NK-92 treated with Interleukin-12 subunit alpha and Interleukin-12 subunit beta, amount 100 ng/mL, for 24 hours (cell line): ENCODE measurements at regions not wholly inside any gene's neighbourhood (a gene's known extent, or its start where the extent isn't known, plus 50 kb on each side); places are given as distances from the start of the nearest gene placed in this dataset.

Experiments
- DNase-seq: peaks from one replicate; lab custom pipeline; 2025; lab: John Stamatoyannopoulos, UW

- DNase-seq, result no peak
These were observed 349.9 kb downstream of the PTPRU start for GRCh38 chr1:29586215-29586614.

GRCh38 chr1:29585656-29586055, 349.3 kb downstream of the PTPRU start:
- no peak for DNase-seq

GRCh38 chr1:29585201-29585600, 348.9 kb downstream of the PTPRU start:
- DNase-seq, result no peak

DNA sequence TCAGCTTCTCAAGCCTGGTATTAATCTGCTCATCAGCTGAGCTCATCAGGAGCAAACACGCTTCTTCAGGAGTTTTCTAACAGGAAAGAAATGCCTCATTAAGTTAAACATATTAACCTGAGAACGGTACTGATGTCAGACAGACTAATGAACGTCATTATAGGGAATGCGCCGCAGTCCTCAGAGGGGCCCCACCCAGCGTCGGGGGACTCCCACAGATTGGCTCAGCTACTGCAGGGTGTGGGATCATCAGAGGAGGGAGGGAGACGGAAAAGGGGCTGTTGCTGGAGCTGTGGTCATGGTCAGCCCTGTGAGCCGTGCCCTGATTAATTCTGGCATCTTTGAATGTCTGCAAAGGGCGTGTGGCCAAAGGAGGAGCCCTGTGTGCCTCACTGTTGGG, 348.5 kb downstream of the PTPRU start:
- no peak for DNase-seq

DNA sequence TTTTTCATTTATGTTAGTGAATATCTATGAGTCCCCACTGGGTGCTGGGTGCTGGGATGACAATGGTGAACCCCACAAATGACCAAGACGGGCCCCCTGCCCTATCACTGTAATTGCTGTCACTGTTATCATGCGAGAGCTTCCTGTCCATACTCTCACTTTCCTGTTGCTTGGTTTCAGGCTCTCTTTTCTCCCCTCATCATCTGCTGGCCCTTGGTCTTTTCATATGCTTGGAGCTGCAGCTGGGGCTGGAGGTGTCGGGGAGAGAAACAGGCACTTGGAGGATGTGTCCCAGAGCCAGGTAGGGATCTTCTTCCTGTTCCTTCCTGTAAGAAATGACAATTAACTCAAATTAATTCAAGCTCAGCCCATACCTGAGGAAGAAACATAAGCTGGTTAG, 348.0 kb downstream of the PTPRU start:
- no peak for DNase-seq

DNA sequence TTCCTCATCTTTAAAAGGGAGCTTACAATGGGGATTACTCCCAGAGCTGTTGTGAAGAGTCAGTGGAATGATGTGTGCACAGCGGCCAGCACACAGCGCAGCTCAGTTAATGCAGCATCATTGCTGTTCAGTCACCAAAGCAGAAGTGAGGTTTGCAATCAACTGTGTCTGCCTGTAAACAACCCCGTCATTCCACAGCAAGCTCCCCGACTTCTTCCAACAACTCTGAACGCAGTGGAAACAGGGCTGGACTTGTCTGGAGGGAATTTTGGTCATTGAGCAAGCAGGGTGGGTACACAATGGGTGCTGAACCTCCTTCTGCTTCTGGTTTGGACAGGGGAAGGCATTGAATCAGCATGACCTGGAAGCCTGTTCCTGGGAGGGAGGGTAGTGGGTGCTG, 347.4 kb downstream of the PTPRU start:
- DNase-seq, result no peak

DNA sequence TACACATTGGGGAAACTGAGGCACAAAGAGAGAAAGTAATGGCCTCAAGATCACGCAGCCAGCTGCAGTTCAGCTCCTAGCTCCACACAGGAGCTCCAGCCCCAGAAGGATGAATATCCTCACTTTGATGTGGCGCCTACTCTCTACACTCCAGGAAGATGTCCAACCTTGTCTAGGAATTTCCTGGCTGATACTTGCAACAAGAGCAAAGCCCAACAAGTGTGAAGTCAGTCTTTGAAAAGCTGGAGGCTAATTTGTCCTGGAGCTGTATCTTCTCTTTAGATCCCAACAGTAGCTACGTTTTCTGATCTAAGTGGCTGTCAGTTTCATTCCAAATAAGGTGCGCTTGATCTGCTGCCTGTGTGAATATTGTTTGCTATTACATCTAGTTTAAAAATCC, 344.9 kb downstream of the PTPRU start:
- no peak for DNase-seq

GRCh38 chr1:29579821-29580425, 343.6 kb downstream of the PTPRU start:
- no peak for DNase-seq

DNA sequence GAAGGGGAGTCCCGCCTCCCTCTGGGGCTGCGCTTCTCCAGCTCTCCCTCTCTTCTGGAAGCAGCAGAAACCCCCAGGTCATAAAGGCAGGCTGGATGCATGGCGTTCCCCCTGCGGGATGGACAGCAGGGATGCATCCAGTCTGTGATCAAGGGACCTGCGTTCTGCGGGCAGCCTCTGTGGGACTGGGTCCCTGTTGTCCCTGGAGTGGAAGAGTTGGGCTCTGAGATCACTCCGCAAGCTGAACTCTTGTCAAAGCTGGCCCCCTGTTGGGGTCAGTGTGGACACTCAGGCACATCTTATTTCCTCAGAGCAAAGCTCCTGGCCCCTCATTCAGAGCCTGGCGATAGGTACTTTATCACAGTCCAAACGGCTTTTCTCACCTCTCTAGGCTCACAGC, 341.2 kb downstream of the PTPRU start:
- no peak for DNase-seq

DNA sequence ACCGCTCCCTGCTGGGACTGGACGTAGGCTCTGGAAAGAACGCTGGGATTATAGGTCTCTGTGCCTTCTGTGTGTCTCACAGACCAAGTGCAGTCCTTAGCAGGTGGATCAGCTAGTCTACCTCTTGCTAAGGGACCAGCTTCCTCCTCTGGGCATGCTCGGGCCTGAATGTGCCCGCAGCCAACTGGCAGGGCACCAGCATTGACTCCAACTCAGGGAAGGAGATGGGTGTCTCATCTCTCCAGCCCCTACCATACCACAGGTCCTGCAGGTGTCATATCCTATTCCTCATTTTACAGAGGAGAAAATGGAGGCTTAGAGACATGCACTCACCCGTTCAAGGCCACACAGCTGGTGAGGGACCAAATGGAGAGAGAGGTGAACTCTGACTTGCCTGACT, 340.2 kb downstream of the PTPRU start:
- no peak for DNase-seq

GRCh38 chr1:29575826-29576225, 339.5 kb downstream of the PTPRU start:
- DNase-seq, result no peak

- DNase-seq, result no peak
These were observed 339.0 kb downstream of the PTPRU start for GRCh38 chr1:29575277-29575676.

- no peak for DNase-seq
These were observed 338.5 kb downstream of the PTPRU start for GRCh38 chr1:29574871-29575270.

- no peak for DNase-seq
These were observed 333.8 kb downstream of the PTPRU start for GRCh38 chr1:29569971-29570634.

DNA sequence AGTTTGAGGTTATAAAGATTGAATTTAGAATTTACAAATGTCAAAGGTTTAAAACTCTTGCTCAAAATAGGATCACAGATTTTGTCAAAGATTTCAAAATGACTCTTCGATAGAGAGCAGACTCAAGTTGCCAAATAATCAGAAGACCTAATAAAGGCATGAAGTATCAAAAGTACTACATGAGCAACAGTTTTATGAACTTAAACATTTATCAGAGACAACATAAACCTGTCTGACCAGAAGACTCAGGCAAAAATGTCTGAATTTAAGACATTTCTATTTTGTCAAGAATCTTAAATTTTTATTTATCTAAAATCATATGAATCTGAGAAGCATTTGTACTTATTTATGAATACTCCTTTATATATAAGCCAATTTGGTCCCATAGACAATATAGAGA, 330.9 kb downstream of the PTPRU start:
- no peak for DNase-seq

- no peak for DNase-seq
These were observed 329.2 kb downstream of the PTPRU start for GRCh38 chr1:29565490-29565889.

DNA sequence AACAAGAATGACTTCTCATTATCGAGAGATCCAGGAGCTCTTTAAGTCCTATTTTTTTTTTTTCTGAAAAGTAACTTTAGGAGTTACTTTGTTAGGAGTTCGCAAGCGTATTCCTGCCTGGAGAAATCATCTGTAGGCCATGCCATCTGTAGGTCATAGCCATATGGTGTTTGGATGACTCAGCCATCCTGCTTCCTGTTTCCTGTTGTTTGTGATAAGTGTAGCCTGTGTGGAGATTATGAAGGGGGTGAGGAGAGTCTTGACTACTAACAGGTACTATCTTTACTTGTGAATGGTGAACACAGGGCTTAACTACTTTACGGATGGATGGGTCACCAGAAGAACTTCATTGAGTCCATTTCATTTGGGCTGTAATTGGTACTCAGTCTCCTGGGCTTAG, 327.2 kb downstream of the PTPRU start:
- DNase-seq, result no peak

DNA sequence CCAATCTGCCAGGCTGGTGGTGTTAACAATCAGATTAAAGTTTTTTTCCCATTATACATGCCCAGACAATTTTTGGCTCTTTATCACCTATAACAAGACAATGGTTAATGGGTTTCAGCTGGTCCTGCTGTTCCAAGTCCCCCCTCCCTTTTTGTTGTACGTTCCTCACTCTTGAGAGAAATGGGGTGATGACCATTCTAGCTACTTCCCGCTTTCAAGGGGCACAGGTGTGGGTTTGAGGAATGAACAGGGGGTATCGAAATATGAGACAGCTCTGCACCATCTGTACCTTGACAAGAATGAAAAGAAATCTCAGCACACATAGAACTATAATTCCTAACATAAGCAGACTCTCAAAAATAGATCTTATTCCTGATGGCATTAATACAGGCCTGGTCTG, 326.8 kb downstream of the PTPRU start:
- DNase-seq, result no peak

DNA sequence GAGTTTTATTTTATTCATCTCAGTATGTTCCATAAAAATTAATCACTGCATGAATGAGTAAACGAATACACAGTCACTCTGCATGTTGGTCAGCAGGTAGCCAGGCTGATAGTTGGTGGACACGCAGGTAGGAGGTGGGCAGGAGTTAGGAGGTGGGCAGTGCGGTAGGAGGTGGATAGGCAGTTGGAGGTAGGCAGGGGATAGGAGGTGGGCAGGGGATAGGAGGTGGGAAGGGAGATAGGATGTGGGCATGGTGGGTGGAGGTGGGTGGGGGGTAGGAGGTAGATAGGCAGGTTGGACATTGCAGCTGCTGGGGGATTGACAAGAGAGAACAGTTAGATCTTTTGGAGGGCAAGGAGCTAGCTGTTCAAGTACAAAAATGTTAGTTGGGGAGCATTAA, 322.7 kb downstream of the PTPRU start:
- DNase-seq, result no peak

DNA sequence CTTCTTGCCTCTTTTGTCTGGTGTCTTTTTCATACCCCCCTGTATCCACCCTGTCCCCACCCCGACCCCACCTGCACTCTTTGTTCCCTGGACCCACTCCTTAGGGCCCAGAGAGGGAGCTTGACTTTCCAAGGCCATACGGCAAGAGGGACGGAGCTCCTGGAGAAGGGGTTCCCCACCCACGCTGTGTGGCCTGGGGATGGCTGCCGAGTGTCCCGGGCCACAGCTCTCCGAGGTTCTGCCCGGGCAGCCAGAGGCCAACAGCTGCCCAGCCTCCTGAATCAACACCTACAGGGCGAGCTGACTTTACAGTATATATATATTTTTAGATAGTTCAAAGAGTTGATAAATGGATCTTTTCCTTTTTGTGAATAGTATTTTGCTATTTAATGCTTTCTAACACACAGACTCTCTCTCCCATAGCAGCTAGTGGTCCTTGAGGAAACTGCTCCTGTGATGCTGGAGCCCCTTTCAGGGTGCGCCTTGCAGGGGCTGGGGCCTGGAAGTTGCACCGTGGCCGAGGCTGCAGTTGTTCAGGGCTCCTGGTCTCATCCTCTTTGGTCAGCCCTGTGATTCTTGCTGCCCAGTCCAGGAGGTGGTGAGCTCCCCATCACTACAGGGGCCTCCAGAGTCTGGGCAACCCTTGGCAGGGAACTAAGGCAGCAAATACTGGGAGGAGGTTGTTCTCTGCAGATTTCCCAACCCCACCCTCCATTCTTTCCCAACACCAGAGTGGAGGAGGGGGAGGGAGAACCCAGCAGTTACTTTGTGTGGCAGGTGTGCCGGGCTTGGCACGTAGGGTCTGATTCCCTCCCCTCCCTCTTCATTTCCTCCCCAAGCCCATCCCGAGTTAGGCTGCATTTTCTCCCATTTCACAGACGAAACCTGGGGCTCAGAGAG, 321.6 kb downstream of the PTPRU start:
- DNase-seq, result no peak

DNA sequence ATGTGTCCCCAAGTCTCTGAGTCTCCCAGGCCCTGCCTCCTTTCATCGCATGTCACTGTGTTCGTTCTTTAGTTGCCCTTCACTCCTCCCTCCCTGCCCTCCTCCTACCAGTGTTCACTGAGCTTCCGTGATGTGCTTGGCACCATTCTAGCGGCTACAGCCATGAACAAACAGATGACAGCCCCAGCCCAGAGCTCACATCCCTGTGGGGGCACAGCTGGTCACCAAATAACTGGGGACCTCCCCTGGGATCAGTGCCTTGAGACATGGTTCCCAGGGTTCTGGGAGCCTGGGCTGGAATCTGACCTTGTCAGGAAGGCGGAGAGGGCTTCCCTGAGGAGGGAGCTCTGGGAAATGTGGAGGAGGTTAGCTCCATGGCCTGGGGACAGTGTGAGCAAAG, 320.7 kb downstream of the PTPRU start:
- no peak for DNase-seq

DNA sequence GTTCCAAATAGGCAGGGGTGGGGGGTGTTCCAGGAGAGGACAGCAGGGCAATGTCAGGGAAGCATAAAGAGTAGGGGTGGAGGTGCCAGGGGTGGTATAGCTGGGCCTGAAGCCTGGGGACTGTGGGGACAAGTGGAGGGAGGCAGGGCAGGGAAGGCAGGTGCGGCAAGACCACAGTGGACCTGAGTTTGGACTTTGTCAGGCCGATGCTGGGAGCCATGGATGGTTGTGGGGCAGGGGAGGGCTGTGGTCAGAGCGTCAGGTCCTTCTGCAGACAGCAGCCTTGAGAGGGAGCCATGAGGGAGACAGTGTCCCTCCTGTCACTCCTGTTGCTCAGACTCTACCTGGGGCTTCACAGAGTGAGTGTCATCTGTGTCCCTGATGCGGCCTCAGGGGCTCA, 320.3 kb downstream of the PTPRU start:
- DNase-seq, result no peak

DNA sequence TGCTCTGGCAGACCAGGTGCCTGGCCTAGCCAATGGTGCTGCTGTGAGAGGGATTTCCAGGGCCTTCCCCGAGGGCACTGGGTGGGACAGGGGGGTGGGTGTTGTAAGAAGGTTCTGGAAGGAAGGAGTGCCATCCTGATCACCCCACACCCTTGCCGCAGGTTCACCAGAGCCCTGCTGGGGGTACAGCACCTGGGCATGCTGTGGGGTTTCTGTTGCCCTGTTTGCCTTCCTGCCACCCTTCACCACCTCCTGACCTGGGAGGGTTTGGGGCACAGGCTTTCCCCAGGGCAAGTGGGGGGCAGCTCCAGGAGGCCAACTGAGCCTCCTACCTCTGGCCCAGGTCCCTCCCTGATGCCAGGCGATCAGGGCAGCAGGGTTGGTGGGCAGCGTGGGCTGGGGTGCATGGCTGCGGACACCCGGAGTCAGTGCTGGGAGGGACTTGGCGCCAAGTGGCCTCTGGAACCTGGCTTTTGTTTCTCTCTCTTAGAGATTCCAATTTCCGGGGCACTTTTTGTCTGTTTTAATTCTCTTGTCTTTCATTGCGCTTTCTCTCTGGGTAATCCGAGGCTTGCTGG, 318.8 kb downstream of the PTPRU start:
- no peak for DNase-seq
